ENCODE measurements at regions not wholly inside any gene's neighbourhood (a gene's known extent, or its start where the extent isn't known, plus 50 kb on each side); places are given as distances from the start of the nearest gene placed in this dataset.

GRCh38 chr2:126748929-126749518, 93.1 kb downstream of the GYPC start:
- no peak for TF ChIP-seq EP300 (IDR thresholded peaks at IDR 0.05; ENCODE audit: borderline replicate concordance)
- TF ChIP-seq ZBTB7A (IDR thresholded peaks at IDR 0.05; ENCODE audit: low read depth), result no peak
- no peak for TF ChIP-seq TAF1 (IDR thresholded peaks at IDR 0.05; ENCODE audit: low read depth)
- no peak for TF ChIP-seq REST (IDR thresholded peaks at IDR 0.05; ENCODE audit: low read depth)
- no peak for TF ChIP-seq RAD21 (IDR thresholded peaks at IDR 0.05; ENCODE audit: low read depth)
- no peak for TF ChIP-seq TEAD4 (IDR thresholded peaks at IDR 0.05)
- TF ChIP-seq YY1 (IDR thresholded peaks at IDR 0.05; ENCODE audit: low read depth), result no peak
- no peak for TF ChIP-seq CEBPB (IDR thresholded peaks at IDR 0.05)
- TF ChIP-seq USF1 (IDR thresholded peaks at IDR 0.05), result no peak
- TF ChIP-seq NFIC (IDR thresholded peaks at IDR 0.05), result no peak
- no peak for TF ChIP-seq FOXM1 (IDR thresholded peaks at IDR 0.05; ENCODE audit: borderline replicate concordance, low read depth)

Measured in Ishikawa (cell line).